NCI-H2029 (cell line): ENCODE measurements at regions not wholly inside any gene's neighbourhood (a gene's known extent, or its start where the extent isn't known, plus 50 kb on each side); places are given as distances from the start of the nearest gene placed in this dataset.
"Not testable (repeated sequence)": the region's sequence is repeated elsewhere in the genome, so short reads cannot be mapped to it uniquely, and the experiment has no call there.

Experiments
- DNase-seq: peaks from one replicate; lab custom pipeline; 2025; lab: John Stamatoyannopoulos, UW

- no peak for DNase-seq
Measured at GRCh38 chr17:37828651-37829124, 83.8 kb upstream of the HNF1B start.

GRCh38 chr17:37827905-37828650, 83.2 kb upstream of the HNF1B start:
- no peak for DNase-seq

GRCh38 chr17:37826497-37827430, 81.9 kb upstream of the HNF1B start:
- DNase-seq = no peak

GRCh38 chr17:37825851-37826250, 81.0 kb upstream of the HNF1B start:
- DNase-seq = no peak

GRCh38 chr17:37824534-37825485, 80.0 kb upstream of the HNF1B start:
- no peak for DNase-seq

GRCh38 chr17:37823996-37824395, 79.1 kb upstream of the HNF1B start:
- DNase-seq = no peak

GRCh38 chr17:37820995-37821713, 76.3 kb upstream of the HNF1B start:
- no peak for DNase-seq

- DNase-seq = peak; percentile 3
Measured at GRCh38 chr17:37820313-37820994, 75.6 kb upstream of the HNF1B start.

- DNase-seq = peak; percentile 87
Measured at GRCh38 chr17:37818689-37819088, 73.8 kb upstream of the HNF1B start.

- DNase-seq = no peak
Measured at GRCh38 chr17:37816950-37817349, 72.1 kb upstream of the HNF1B start.

- no peak for DNase-seq
Measured at GRCh38 chr17:37815536-37815935, 70.7 kb upstream of the HNF1B start.

- DNase-seq = no peak
Measured at GRCh38 chr17:37813751-37814150, 68.9 kb upstream of the HNF1B start.

GRCh38 chr17:37808846-37809245, 64.0 kb upstream of the HNF1B start:
- DNase-seq = not testable (repeated sequence)

- peak; percentile 10 for DNase-seq
Measured at GRCh38 chr17:37802712-37803416, 58.0 kb upstream of the HNF1B start.

- DNase-seq = no peak
Measured at GRCh38 chr17:37802061-37802595, 57.3 kb upstream of the HNF1B start.

- no peak for DNase-seq
Measured at GRCh38 chr17:37801171-37801570, 56.3 kb upstream of the HNF1B start.

GRCh38 chr17:37797206-37797605, 52.3 kb upstream of the HNF1B start:
- no peak for DNase-seq

GRCh38 chr17:37796076-37796475, 51.2 kb upstream of the HNF1B start:
- no peak for DNase-seq
